GM21367 (cell line): ENCODE measurements at regions not wholly inside any gene's neighbourhood (a gene's known extent, or its start where the extent isn't known, plus 50 kb on each side); places are given as distances from the start of the nearest gene placed in this dataset.

ENCODE experiments used
- ATAC-seq: cut with Tn5 transposase; IDR thresholded peaks from one replicate; pipeline ENCODE4 v1.9.1; 2021; ENCODE audit not compliant: unreplicated experiment

DNA sequence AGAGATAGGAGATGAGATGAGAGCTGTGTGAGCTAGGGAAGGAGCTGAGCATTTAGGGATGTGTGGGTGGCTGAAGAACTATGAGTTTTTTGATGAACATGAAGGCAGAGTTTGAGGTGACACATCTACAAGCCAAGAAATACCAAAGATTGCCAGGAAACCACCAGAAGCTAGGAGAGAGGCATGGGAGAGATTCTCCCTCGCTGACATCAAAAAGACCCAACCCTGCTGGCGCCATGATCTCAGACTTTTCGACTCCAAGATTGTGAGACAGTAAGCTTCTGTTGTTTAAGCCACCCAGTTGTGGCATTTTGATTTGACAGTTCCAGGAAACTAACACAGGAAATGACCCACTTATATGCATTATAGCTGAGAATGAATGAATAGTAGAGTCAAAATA is 790.9 kb downstream of the TFAP2A start:
- no peak for ATAC-seq

- no peak for ATAC-seq
These were observed 791.5 kb downstream of the TFAP2A start for GRCh38 chr6:9623228-9623832.

DNA sequence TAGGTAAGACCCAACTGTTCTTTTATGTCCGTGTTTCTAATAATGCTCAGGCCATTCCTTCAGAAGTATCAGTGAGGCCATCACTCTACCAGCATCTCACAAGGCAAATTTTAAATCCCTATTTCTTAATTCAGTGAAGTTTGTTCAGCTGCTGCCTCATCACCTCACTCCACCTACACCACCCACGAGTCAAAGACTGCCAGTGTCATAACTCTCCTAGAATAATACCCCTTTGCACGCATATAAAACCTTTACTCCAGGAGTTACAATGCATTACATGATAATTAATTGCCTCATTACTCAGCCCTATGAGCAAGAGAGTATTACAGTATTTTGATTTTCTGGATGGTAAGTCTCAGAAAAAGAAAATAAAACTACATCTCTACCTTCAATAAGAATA is 793.6 kb downstream of the TFAP2A start:
- no peak for ATAC-seq

GRCh38 chr6:9620687-9621086 is 794.2 kb downstream of the TFAP2A start:
- ATAC-seq, result no peak

- no peak for ATAC-seq
These were observed 794.6 kb downstream of the TFAP2A start for GRCh38 chr6:9620263-9620662.

DNA sequence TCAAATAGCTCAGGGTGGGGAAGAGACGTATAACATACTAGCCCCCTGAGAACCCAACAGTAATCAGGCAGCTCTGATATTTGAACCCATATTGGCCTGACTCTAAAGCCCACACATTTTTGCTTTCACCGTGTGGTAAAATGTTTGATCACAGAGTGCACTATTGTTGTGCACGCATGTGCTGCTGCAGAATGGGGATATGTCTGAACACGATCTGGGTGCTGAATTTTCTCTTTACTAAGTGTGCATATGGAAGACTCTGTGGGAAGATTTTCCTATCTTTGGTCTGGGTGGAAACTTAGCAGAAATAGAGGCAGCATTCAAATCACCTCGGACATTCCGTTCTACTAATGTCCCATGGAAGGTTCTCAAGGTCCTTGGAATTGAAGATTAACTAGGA is 800.1 kb downstream of the TFAP2A start:
- no peak for ATAC-seq

DNA sequence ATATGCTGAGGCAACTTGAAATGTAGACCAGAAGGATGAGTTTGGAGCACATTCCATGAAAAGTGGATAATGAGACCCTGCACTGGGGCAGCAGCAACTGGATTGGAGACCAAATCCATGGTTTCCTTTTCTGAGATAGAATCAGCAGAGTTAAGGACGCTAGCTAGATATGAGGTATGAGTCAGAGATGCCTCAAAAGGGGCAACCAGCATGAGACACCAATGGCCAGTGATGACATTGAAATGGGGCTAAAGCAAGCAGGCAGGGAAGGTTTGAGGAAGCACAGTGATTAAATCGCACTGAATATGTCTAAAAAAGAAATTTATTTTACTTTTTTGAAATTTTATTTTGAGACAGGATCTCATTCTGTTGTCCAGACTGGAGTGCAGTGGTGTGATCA is 802.4 kb downstream of the TFAP2A start:
- ATAC-seq, result no peak

GRCh38 chr6:9610620-9611415 is 804.1 kb downstream of the TFAP2A start:
- no peak for ATAC-seq

DNA sequence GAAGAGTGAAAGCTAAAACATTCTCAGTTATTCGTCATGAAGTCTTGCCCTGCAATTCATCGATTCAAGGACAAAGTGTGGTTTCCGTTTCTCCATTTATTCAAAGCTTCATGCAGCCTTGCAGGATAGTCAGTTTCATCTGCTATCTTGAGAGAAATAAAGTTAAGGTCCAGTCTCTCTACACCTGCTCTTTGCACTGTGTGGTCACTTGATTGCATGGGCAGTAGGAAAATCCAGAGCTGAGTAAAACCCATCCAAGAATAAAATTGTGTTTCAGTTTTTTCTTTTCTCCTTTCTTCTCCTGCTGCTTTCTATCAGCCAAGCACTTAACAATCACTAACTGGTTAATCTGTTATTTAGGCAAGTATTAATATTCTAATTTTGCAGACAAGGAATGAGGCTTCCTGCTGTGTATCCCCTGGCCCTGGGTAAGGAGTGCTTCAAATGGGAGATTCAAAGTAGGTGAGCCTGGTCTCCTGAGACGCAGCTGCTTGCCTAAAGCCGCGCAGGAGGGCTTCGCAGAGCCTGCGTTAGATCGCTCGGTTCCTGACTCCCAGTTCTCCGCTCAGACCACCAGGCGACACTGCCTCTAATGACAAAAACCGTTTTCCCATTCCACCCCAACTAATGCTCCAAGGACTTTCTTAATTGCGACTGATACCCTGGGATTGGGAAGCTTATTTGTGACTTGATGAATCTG is 808.3 kb downstream of the TFAP2A start:
- ATAC-seq, result no peak

GRCh38 chr6:9594746-9595145 is 820.1 kb downstream of the TFAP2A start:
- no peak for ATAC-seq

DNA sequence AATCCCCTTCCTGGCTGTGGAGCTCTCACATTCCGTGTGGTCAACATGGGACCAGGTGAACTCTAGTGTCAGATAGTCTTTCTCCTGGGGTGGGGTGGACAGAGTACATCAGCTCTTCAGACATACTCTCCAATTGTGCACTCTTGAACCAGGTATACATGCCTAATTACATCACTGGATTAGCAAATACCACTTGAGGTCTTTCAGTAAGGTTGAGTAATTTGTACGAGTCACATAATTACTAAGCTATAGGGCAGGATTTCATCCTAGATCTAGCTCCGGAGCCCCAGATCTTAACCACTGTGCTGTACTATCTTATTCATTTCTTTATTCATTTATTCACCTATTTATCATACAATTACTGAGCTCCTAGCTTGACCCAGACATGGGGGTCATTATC is 821.3 kb downstream of the TFAP2A start:
- no peak for ATAC-seq

GRCh38 chr6:9583753-9584352 is 831.0 kb downstream of the TFAP2A start:
- ATAC-seq, result no peak

GRCh38 chr6:9581155-9581554 is 833.7 kb downstream of the TFAP2A start:
- ATAC-seq, result no peak

GRCh38 chr6:9576521-9576920 is 838.4 kb downstream of the TFAP2A start:
- ATAC-seq, result no peak

- ATAC-seq, result no peak
These were observed 848.8 kb downstream of the TFAP2A start for GRCh38 chr6:9566096-9566495.

DNA sequence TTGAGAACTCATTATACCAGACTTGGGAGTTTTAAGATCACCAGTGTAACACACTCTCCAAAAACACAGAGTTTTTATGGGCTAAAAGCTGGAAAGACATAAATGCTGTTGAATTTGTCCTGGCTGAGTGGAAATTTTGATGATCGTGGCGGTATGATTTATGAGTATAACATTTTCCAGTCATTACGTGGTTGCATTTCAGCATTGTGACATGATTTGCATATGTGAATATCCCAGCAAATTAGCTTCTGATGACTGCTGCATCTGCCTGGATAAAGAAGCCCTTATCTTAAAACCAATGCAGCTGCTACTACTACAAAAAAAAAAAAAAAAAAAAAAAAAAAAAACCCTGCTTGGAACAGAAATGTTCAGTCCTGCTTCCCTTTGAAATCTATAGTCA is 850.9 kb downstream of the TFAP2A start:
- no peak for ATAC-seq

- ATAC-seq, result no peak
These were observed 851.3 kb downstream of the TFAP2A start for GRCh38 chr6:9563568-9563967.

GRCh38 chr6:9554806-9555205 is 860.1 kb downstream of the TFAP2A start:
- ATAC-seq, result no peak

DNA sequence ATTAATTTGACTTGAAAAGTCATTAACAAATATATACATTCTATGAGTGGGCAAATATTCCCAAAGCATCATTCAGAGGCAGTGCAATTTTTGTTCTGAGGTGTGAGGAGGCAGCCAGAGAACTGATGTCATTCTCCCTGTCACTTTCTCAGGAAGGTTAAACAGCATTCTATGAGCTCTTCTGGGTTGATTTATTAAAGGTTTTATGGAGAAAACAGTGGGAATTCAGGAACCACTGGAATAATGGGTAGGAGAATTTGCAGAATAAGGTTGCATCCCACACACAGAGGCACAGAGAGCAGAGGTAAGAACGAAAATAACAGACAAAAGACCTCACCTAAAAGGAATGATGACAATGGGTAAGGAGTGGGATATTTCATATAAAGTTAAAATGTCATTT is 860.6 kb downstream of the TFAP2A start:
- ATAC-seq, result no peak

- no peak for ATAC-seq
These were observed 861.9 kb downstream of the TFAP2A start for GRCh38 chr6:9553002-9553401.

DNA sequence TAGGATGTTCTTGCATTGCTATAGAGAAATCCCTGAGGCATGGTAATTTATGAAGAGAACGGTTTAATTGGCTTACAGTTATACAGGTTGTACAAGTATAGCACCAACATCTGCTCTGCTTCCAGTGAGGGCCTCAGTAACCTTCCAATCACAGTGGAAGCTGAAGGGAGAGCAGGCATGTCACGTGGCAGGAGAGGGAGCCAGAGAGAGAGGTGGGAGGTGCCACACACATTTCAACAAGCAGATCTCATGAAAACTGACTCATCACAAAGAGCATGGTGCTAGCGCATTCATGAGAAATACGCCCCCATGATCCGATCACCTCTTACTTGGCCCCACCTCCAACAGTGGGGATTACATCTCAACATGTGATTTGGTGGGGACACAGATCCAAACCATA is 871.2 kb downstream of the TFAP2A start:
- ATAC-seq, result no peak
